ENCODE measurements at regions not wholly inside any gene's neighbourhood (a gene's known extent, or its start where the extent isn't known, plus 50 kb on each side); places are given as distances from the start of the nearest gene placed in this dataset.
"Not testable (repeated sequence)": the region's sequence is repeated elsewhere in the genome, so short reads cannot be mapped to it uniquely, and the experiment has no call there.

- no peak for DNase-seq
- TF ChIP-seq POLR2A (IDR thresholded peaks at IDR 0.05; ENCODE audit: low read length): no peak
Observed at GRCh38 chr1:234913278-234913649, 215.4 kb downstream of the TOMM20 start.

GRCh38 chr1:234912548-234913277, 215.9 kb downstream of the TOMM20 start:
- no peak for TF ChIP-seq GATA1 (IDR thresholded peaks at IDR 0.05; ENCODE audit: low read depth, low read length)
- no peak for TF ChIP-seq POLR2A (IDR thresholded peaks at IDR 0.05; ENCODE audit: low read length)

DNA sequence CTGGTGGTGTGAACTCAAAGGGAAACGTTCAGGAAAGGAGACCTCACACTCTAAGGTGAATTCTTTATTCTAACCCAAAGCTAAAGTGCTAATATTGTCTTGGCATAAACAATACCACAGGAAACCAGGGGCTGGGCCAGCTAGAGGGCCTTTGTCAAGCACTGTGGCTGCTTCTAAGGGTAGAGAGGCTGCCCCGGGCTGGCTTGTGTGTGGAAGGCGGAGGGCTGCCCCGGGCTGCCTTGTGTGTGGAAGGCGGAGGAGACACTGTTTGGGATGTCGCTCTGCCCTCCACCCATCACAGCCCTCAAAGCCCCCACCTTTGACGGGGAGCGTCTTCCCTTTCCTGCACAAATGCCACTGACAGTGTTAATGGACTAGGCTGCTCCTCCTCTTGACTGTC, 216.8 kb downstream of the TOMM20 start:
- DNase-seq: no peak
- TF ChIP-seq POLR2A (IDR thresholded peaks at IDR 0.05; ENCODE audit: low read length) (no peak), GATA1 (IDR thresholded peaks at IDR 0.05; ENCODE audit: low read depth, low read length) (no peak)

More at GRCh38 chr1:234912548-234913277, 215.9 kb downstream of the TOMM20 start:
- DNase-seq: no peak

- DNase-seq: not testable (repeated sequence)
Observed at GRCh38 chr1:234911136-234911535, 217.5 kb downstream of the TOMM20 start.

DNA sequence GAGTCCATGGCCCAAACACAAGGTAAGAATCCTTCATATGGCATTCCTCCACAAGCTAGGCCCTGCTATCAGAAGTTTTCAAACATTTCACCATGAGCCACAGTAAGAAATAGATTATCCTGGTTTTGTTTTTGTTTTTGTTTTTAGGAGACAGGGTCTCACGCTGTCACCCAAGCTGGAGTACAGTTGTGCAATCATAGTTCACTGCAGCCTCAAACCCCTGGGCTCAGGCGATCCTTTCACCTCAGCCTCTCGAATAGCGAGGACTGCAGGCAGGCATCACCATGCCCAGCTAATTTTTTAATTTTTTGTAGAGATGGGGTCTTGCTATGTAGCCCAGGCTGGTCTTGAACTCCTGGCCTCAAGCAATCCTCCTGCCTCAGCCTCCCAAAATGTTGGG, 218.8 kb downstream of the TOMM20 start:
- no peak for TF ChIP-seq GATA1 (IDR thresholded peaks at IDR 0.05; ENCODE audit: low read depth, low read length)
- TF ChIP-seq POLR2A (IDR thresholded peaks at IDR 0.05; ENCODE audit: low read length): no peak
- no peak for DNase-seq

- DNase-seq: no peak
- TF ChIP-seq GATA1 (IDR thresholded peaks at IDR 0.05; ENCODE audit: low read depth, low read length) (no peak), POLR2A (IDR thresholded peaks at IDR 0.05; ENCODE audit: low read length) (no peak)
Observed at GRCh38 chr1:234909307-234909810, 219.3 kb downstream of the TOMM20 start.

- no peak for DNase-seq
- TF ChIP-seq POLR2A (IDR thresholded peaks at IDR 0.05; ENCODE audit: low read length): no peak
- no peak for TF ChIP-seq GATA1 (IDR thresholded peaks at IDR 0.05; ENCODE audit: low read depth, low read length)
Observed at GRCh38 chr1:234908571-234908970, 220.1 kb downstream of the TOMM20 start.

GRCh38 chr1:234907940-234908405, 220.7 kb downstream of the TOMM20 start:
- TF ChIP-seq POLR2A (IDR thresholded peaks at IDR 0.05; ENCODE audit: low read length) (no peak), GATA1 (IDR thresholded peaks at IDR 0.05; ENCODE audit: low read depth, low read length) (no peak)
- no peak for DNase-seq

GRCh38 chr1:234907208-234907939, 221.3 kb downstream of the TOMM20 start:
- TF ChIP-seq POLR2A (IDR thresholded peaks at IDR 0.05; ENCODE audit: low read length) (no peak), GATA1 (IDR thresholded peaks at IDR 0.05; ENCODE audit: low read depth, low read length) (no peak)
- DNase-seq: no peak

DNA sequence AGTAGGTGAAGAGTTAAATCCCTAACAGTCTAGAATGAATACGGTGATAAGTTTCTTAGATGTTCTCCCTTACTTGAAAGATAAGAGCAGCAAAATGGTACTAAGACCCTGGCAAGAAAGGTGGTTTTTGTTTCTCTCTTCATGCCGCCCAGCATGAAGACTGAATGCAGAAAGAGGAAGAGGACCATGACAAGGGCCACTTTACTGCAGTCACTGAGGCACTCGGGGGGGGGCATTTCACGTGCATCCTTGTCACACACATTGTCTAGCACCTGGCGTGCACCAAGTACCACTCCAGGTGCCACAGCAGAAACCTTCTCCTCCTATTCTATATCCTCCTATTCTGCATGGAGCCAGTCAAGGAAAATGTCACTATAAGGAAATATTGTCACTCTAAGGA, 222.0 kb downstream of the TOMM20 start:
- TF ChIP-seq POLR2A (IDR thresholded peaks at IDR 0.05; ENCODE audit: low read length): no peak
- TF ChIP-seq GATA1 (IDR thresholded peaks at IDR 0.05; ENCODE audit: low read depth, low read length): no peak
- DNase-seq: no peak

DNA sequence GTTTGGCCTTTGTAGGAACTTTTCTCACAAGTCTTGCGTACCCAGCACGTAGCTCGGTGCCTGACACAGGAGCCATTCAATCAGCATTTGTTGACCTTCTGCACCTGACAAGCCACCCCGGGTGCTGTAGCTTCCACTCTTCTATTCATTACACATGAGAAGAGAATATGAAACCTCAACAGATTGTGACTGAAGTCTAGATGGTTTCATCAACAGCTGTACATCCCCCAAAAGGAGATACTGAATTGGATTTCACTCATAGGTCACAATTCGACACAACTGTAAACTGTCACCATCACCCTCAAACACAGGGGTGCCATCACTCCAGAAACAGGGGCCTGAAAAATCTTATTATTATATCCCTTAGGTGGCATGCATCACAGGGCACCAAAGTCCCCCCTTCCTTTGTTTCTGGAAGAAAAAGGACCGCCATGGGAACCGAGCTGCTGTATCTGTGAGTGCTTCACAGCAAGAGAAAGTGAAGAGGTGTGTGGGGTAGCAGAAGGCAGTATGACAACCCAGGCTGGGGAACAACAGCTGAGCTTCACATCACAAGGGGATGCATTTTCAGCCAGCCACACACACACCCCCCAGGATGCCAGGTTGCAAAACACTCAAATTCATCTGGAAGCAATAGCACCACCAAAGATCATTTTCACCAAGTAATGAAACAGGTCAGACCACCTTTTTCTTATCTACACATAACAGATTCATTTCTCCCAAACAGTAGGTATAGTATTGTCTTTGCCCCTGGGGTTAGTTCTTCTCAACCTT, 225.7 kb downstream of the TOMM20 start:
- TF ChIP-seq GATA1 (IDR thresholded peaks at IDR 0.05; ENCODE audit: low read depth, low read length) (no peak), POLR2A (IDR thresholded peaks at IDR 0.05; ENCODE audit: low read length) (no peak)
- DNase-seq: no peak

DNA sequence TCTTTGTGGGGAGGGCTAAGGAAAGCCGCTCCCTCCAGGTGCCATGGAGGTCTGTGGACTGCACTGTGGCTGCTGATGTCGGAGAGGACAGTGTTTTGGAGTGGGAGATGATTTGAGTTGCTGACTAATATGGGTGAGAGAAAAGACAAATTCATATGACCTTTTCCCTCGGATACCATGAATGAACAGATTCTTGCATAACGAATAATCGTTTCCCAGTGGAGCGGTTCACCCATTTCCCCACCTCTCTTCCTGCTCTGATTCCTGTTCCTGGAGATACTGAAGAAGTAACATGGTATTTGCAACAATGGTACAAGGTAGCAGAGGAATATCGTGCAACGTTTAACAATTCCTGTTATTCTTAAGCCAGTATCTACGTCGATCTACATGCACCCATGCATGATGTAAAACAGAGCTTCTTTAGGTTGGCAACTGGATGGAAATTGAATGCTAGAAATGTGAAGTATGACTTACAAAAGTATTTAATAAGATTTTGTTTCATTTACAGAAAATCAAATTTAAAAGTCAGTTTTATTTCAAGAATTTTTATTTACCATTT, 227.1 kb downstream of the TOMM20 start:
- TF ChIP-seq GATA1 (IDR thresholded peaks at IDR 0.05; ENCODE audit: low read depth, low read length) (no peak), POLR2A (IDR thresholded peaks at IDR 0.05; ENCODE audit: low read length) (no peak)
- DNase-seq: no peak

GRCh38 chr1:234900595-234900994, 228.0 kb downstream of the TOMM20 start:
- no peak for DNase-seq
- TF ChIP-seq POLR2A (IDR thresholded peaks at IDR 0.05; ENCODE audit: low read length) (no peak), GATA1 (IDR thresholded peaks at IDR 0.05; ENCODE audit: low read depth, low read length) (no peak)

DNA sequence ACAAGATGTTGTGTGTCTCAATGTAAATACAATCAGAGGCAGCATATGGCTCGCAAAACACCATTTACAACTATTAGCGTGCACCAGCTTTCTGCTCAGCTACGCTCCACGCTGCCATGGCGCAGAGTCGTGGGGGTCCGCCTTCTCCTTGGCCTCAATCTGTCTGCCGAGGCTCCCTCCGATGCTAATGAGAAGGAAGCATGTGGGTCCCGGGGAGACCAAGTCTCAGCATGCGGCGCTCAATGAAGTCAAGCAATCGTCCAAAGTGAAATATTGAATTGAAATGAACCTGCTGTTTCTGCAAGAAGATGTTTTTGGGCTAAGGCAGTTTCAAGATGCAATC, 228.9 kb downstream of the TOMM20 start:
- no peak for DNase-seq
- no peak for TF ChIP-seq GATA1 (IDR thresholded peaks at IDR 0.05; ENCODE audit: low read depth, low read length)
- no peak for TF ChIP-seq POLR2A (IDR thresholded peaks at IDR 0.05; ENCODE audit: low read length)
